ENCODE measurements at regions not wholly inside any gene's neighbourhood (a gene's known extent, or its start where the extent isn't known, plus 50 kb on each side); places are given as distances from the start of the nearest gene placed in this dataset.

- TF ChIP-seq ASH2L (IDR thresholded peaks at IDR 0.05; ENCODE audit: insufficient read length, low read depth, low read length) (no peak), PRDM10 (CRISPR knock-in tag; IDR thresholded peaks at IDR 0.05; ENCODE audit: low read depth) (no peak), ZBTB34 (CRISPR knock-in tag; IDR thresholded peaks at IDR 0.05) (no peak), JUNB (CRISPR knock-in tag; IDR thresholded peaks at IDR 0.05; ENCODE audit: borderline replicate concordance) (no peak), SCMH1 (CRISPR knock-in tag; IDR thresholded peaks at IDR 0.05; ENCODE audit: borderline replicate concordance) (no peak), PRDM4 (CRISPR knock-in tag; IDR thresholded peaks at IDR 0.05; ENCODE audit: borderline replicate concordance) (no peak), SALL2 (CRISPR knock-in tag; IDR thresholded peaks at IDR 0.05) (peak; percentile 95), ZNF609 (CRISPR knock-in tag; IDR thresholded peaks at IDR 0.05; ENCODE audit: borderline replicate concordance) (peak; percentile 56), ZKSCAN1 (IDR thresholded peaks at IDR 0.05; ENCODE audit: low read length) (no peak), SMARCC2 (IDR thresholded peaks at IDR 0.05) (no peak), ZNF747 (CRISPR knock-in tag; IDR thresholded peaks at IDR 0.05; ENCODE audit: borderline replicate concordance) (peak; percentile 55; the same call in 1 of the 2 replicates), THAP11 (CRISPR knock-in tag; IDR thresholded peaks at IDR 0.05) (peak; percentile 44; the same call in 1 of the 2 replicates), SIX4 (CRISPR knock-in tag; IDR thresholded peaks at IDR 0.05) (no peak), ZBTB43 (CRISPR knock-in tag; conservative IDR thresholded peaks at IDR 0.05) (no peak)
These were observed 157.2 kb upstream of the PITX1 start (continued) for GRCh38 chr5:135191084-135191826.

All from HepG2 (cell line).